H1 (cell line): ENCODE measurements at regions not wholly inside any gene's neighbourhood (a gene's known extent, or its start where the extent isn't known, plus 50 kb on each side); places are given as distances from the start of the nearest gene placed in this dataset.

ENCODE experiments used
- CTCF ChIA-PET: fragments of 300-600 bp; sonication (Branson Sonifier 250); formaldehyde crosslinking; loops from one replicate; lab custom pipeline; 2021; ENCODE audit not compliant: partially characterized antibody; lab: Charles Lee
- POLR2A ChIA-PET: fragments of 300-600 bp; sonication (Branson Sonifier 250); formaldehyde crosslinking; loops from one replicate; lab custom pipeline; 2021; ENCODE audit warnings: inconsistent platforms; ENCODE audit not compliant: partially characterized antibody; lab: Charles Lee
- DNase-seq, 2 experiments: peaks; one replicate each; pipeline versions ENCODE4 v3.0.0 to v3.0.0-alpha.2; 2010 to 2022; ENCODE audit warnings: low spot score in 2 of 2, low read depth in 1 of 2, mixed read lengths in 1 of 2
- FAIRE-seq: peaks from 2 replicates; lab custom pipeline; 2011; peaks lifted over from hg19 to GRCh38; lab: Jason Lieb, UNC
- H2AFZ ChIP-seq: 2 replicates; pipeline ENCODE4 v1.8.1; 2012; ENCODE audit warnings: low read length, inconsistent platforms
- H2AK5ac ChIP-seq: 2 replicates; pipeline ENCODE4 v1.6.1; 2013; ENCODE audit warnings: low read depth, low read length
- H2BK120ac ChIP-seq: replicated peaks from 2 replicates; pipeline ENCODE3; 2013; ENCODE audit warnings: low read depth, low read length, inconsistent platforms
- H2BK12ac ChIP-seq: 2 replicates; pipeline ENCODE4 v1.6.1; 2013; ENCODE audit warnings: low read depth, low read length
- H2BK15ac ChIP-seq: 2 replicates; pipeline ENCODE4 v1.6.1; 2013; ENCODE audit warnings: low read length
- H2BK20ac ChIP-seq: 2 replicates; pipeline ENCODE4 v1.6.1; 2013; ENCODE audit warnings: low read length
- H2BK5ac ChIP-seq: 2 replicates; pipeline ENCODE4 v1.6.1; 2013; ENCODE audit warnings: low read depth, low read length
- H3K14ac ChIP-seq: 2 replicates; pipeline ENCODE4 v1.6.1; 2013; ENCODE audit warnings: inconsistent platforms; ENCODE audit not compliant: insufficient read length
- H3K18ac ChIP-seq: 2 replicates; pipeline ENCODE4 v1.6.1; 2013; ENCODE audit warnings: low read length; ENCODE audit errors: extremely low read depth
- H3K23ac ChIP-seq: 2 replicates; pipeline ENCODE4 v1.6.1; 2013; ENCODE audit warnings: inconsistent platforms; ENCODE audit not compliant: insufficient read length
- H3K23me2 ChIP-seq: 2 replicates; pipeline ENCODE4 v1.6.1; 2013; ENCODE audit warnings: low read depth, low read length
- H3K27ac ChIP-seq: 2 replicates; pipeline ENCODE4 v1.6.1; 2011; ENCODE audit warnings: low read depth, low read length, inconsistent platforms
- H3K27me3 ChIP-seq, 4 experiments: replicated peaks in 1 of 4; 1 replicate in 1 of 4; 2 replicates in 3 of 4; pipeline versions ENCODE4 v1.6.1 to v1.8.1; 2011 to 2013; ENCODE audit warnings: low read length in 3 of 4, mild to moderate bottlenecking in 3 of 4, inconsistent platforms in 2 of 4, mixed read lengths in 2 of 4, moderate library complexity in 1 of 4; ENCODE audit not compliant: control insufficient read depth in 3 of 4, insufficient read depth in 3 of 4; ENCODE audit errors: extremely low read depth in 1 of 4
- H3K36me3 ChIP-seq, 4 experiments: 2 replicates each; pipeline versions ENCODE4 v1.6.1 to v1.8.1; 2011 to 2013; ENCODE audit warnings: mild to moderate bottlenecking in 4 of 4, low read length in 3 of 4, moderate library complexity in 2 of 4, control low read depth in 1 of 4, inconsistent platforms in 1 of 4; ENCODE audit not compliant: insufficient read depth in 4 of 4, control insufficient read depth in 2 of 4
- H3K4ac ChIP-seq: replicated peaks from 2 replicates; pipeline ENCODE3; 2013; ENCODE audit warnings: low read length, low read depth, mixed read lengths, inconsistent platforms; ENCODE audit not compliant: insufficient read length
- H3K4me1 ChIP-seq, 4 experiments: replicated peaks in 1 of 4; 1 replicate in 1 of 4; 2 replicates in 3 of 4; pipeline versions ENCODE4 v1.6.1 to v1.8.1; 2011 to 2013; ENCODE audit warnings: low read length in 3 of 4, inconsistent platforms in 2 of 4, mixed read lengths in 1 of 4; ENCODE audit not compliant: insufficient read depth in 4 of 4, control insufficient read depth in 3 of 4
- H3K4me2 ChIP-seq, 2 experiments: 2 replicates each; pipeline versions ENCODE4 v1.6.1 to v1.8.1; 2011 to 2013; ENCODE audit warnings: low read depth in 2 of 2, low read length in 2 of 2, control low read depth in 1 of 2, inconsistent platforms in 1 of 2, mild to moderate bottlenecking in 1 of 2; ENCODE audit not compliant: insufficient read depth in 1 of 2
- H3K4me3 ChIP-seq, 4 experiments: fragments of 200-600, 300-600 bp in 1 of 4; sonication (generic), shearing (Covaris generic), sonication (Bioruptor Twin) in 1 of 4; 2 replicates each; pipeline versions ENCODE4 v1.5.1 to v1.8.1; 2011 to 2016; ENCODE audit warnings: low read length in 4 of 4, low read depth in 3 of 4, control low read depth in 2 of 4, inconsistent platforms in 2 of 4, mild to moderate bottlenecking in 2 of 4, mixed read lengths in 1 of 4, moderate library complexity in 1 of 4; ENCODE audit not compliant: insufficient read depth in 2 of 4; ENCODE audit errors: extremely low read depth in 1 of 4
- H3K56ac ChIP-seq: replicated peaks from 2 replicates; pipeline ENCODE3; 2013; ENCODE audit warnings: low read depth, mild to moderate bottlenecking, mixed read lengths, low read length, inconsistent platforms; ENCODE audit not compliant: insufficient read length
- H3K79me1 ChIP-seq: 2 replicates; pipeline ENCODE4 v1.6.1; 2013; ENCODE audit warnings: low read depth, low read length, control low read depth
- H3K79me2 ChIP-seq, 2 experiments: 2 replicates each; pipeline versions ENCODE4 v1.6.1 to v1.8.1; 2012 to 2013; ENCODE audit warnings: low read length in 2 of 2, mild to moderate bottlenecking in 2 of 2, inconsistent platforms in 1 of 2; ENCODE audit not compliant: insufficient read depth in 2 of 2, control insufficient read depth in 1 of 2
- H3K9ac ChIP-seq, 4 experiments: replicated peaks in 1 of 4; 1 replicate in 1 of 4; 2 replicates in 3 of 4; pipeline versions ENCODE4 v1.6.1 to v1.8.1; 2011 to 2013; ENCODE audit warnings: low read depth in 3 of 4, low read length in 3 of 4, control low read depth in 2 of 4, mild to moderate bottlenecking in 2 of 4, moderate library complexity in 2 of 4, inconsistent platforms in 1 of 4; ENCODE audit errors: extremely low read depth in 1 of 4
- H3K9me3 ChIP-seq, 2 experiments: 2 replicates each; pipeline versions ENCODE4 v1.6.1 to v1.8.1; 2012 to 2013; ENCODE audit warnings: mild to moderate bottlenecking in 2 of 2, moderate library complexity in 2 of 2, control low read depth in 1 of 2, inconsistent platforms in 1 of 2, low read depth in 1 of 2, low read length in 1 of 2, mixed read lengths in 1 of 2; ENCODE audit not compliant: insufficient read depth in 2 of 2
- H4K20me1 ChIP-seq, 2 experiments: replicated peaks in 1 of 2; 2 replicates each; pipeline versions ENCODE3 to v1.8.1; 2011 to 2013; ENCODE audit warnings: inconsistent platforms in 2 of 2, low read length in 2 of 2, mild to moderate bottlenecking in 1 of 2; ENCODE audit not compliant: insufficient read depth in 2 of 2, control insufficient read depth in 1 of 2
- H4K5ac ChIP-seq: 2 replicates; pipeline ENCODE4 v1.6.1; 2013; ENCODE audit warnings: low read length, low read depth, mixed read lengths, inconsistent platforms; ENCODE audit not compliant: insufficient read length
- H4K8ac ChIP-seq: 2 replicates; pipeline ENCODE4 v1.8.0; 2013; ENCODE audit warnings: mild to moderate bottlenecking, moderate library complexity, low read length, inconsistent platforms; ENCODE audit not compliant: insufficient read depth; ENCODE audit errors: extremely low read depth
- H4K91ac ChIP-seq: replicated peaks from 2 replicates; pipeline ENCODE3; 2013; ENCODE audit warnings: low read length, mixed read lengths, inconsistent platforms; ENCODE audit not compliant: insufficient read length
- CBX8 ChIP-seq: fragments of 300-800, 300-1000 bp; sonication (generic); IDR thresholded peaks from 2 replicates; pipeline ENCODE4 v1.7.1; 2016; ENCODE audit warnings: low read depth, low read length, borderline replicate concordance
- HDAC6 ChIP-seq: IDR thresholded peaks from one replicate; pipeline ENCODE4 v1.7.1; 2012; ENCODE audit warnings: low read depth, mild to moderate bottlenecking, inconsistent platforms, low read length, moderate library complexity
- JUND ChIP-seq: IDR thresholded peaks from 2 replicates; pipeline ENCODE4 v1.6.1; 2011; ENCODE audit warnings: mild to moderate bottlenecking, improper control_type of control experiment, low read length
- NRF1 ChIP-seq: IDR thresholded peaks from 2 replicates; pipeline ENCODE4 v1.6.1; 2011; ENCODE audit warnings: mild to moderate bottlenecking, low read depth, low read length, improper control_type of control experiment
- POLR2AphosphoS5 ChIP-seq: IDR thresholded peaks from 2 replicates; pipeline ENCODE4 v1.6.1; 2011; ENCODE audit warnings: low read depth, low read length
- RAD21 ChIP-seq, 2 experiments: IDR thresholded peaks in 1 of 2; conservative IDR thresholded peaks in 1 of 2; 2 replicates each; pipeline ENCODE4 v1.6.1; 2011; ENCODE audit warnings: low read depth in 2 of 2, low read length in 2 of 2, improper control_type of control experiment in 1 of 2, inconsistent platforms in 1 of 2, mild to moderate bottlenecking in 1 of 2, moderate library complexity in 1 of 2
- SIN3A ChIP-seq, 2 experiments: IDR thresholded peaks in 1 of 2; conservative IDR thresholded peaks in 1 of 2; 2 replicates each; pipeline ENCODE4 v1.6.1; 2011 to 2012; ENCODE audit warnings: low read length in 2 of 2, improper control_type of control experiment in 1 of 2, low read depth in 1 of 2, mild to moderate bottlenecking in 1 of 2
- SP1 ChIP-seq: IDR thresholded peaks from 2 replicates; pipeline ENCODE4 v1.6.1; 2011; ENCODE audit warnings: low read depth, low read length
- YY1 ChIP-seq: IDR thresholded peaks from 2 replicates; pipeline ENCODE4 v1.6.1; 2011; ENCODE audit warnings: low read depth, mild to moderate bottlenecking, low read length

DNA sequence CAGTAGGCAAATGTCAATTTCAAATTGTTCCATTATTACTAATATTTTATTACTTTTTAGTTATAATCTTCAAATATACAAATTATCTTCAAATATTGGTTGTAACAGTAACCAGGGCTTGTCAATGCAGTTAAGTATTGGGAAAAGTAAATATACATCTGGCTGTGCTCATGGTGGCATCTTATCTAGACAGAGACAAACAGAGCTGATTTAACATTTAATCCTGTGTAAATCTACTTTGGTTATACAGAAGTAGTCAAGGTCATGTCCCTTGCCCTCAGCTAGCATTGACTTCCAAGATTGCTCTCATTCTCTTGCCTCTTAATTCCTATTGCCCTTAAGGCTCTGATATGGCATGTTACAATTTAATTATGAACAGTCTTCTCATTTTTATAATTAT is 98.4 kb upstream of the KLHL1 start:
- no peaks in the 10 kb centered on the region for H3K79me1 ChIP-seq
- H3K4me3 ChIP-seq: no peak overlapping the region
- FAIRE-seq (no peak), DNase-seq (no peak)
- H2AK5ac ChIP-seq: no peak overlapping the region
- H3K27ac ChIP-seq: no peak overlapping the region
- H2BK20ac ChIP-seq: no peak overlapping the region
- POLR2A ChIA-PET: no interaction called here
- no peak overlapping the region for H3K4me2 ChIP-seq
- H3K23me2 ChIP-seq: no peaks in the 10 kb centered on the region
- no peaks in the 10 kb centered on the region for H3K4me1 ChIP-seq
- no peak overlapping the region for H3K4ac ChIP-seq
- H2BK5ac ChIP-seq: no peak overlapping the region
- no peak overlapping the region for H2AFZ ChIP-seq
- no peaks in the 10 kb centered on the region for H3K27me3 ChIP-seq
- H4K91ac ChIP-seq: no peak overlapping the region
- H3K56ac ChIP-seq: no peak overlapping the region
- H3K79me2 ChIP-seq: no peaks in the 10 kb centered on the region
- H3K18ac ChIP-seq: no peak overlapping the region
- no peak overlapping the region for H3K9ac ChIP-seq
- H4K20me1 ChIP-seq: no peaks in the 10 kb centered on the region
- H2BK120ac ChIP-seq: no peak overlapping the region
- no peak overlapping the region for H4K5ac ChIP-seq
- H2BK12ac ChIP-seq: no peak overlapping the region
- no peaks in the 10 kb centered on the region for H3K36me3 ChIP-seq
- H3K9me3 ChIP-seq: peaks cover 8 to 19% of the 10 kb centered on the region in 2 experiments
- H3K14ac ChIP-seq: no peak overlapping the region
- CTCF ChIA-PET: no interaction called here
- no peak overlapping the region for H3K23ac ChIP-seq
- H2BK15ac ChIP-seq: no peak overlapping the region
- TF ChIP-seq YY1 (no peak), SIN3A (conservative IDR thresholded peaks at IDR 0.05 in 1 of 2, IDR thresholded peaks at IDR 0.05 in 1 of 2; ENCODE audit: low read depth in 1 of 2, low read length in 2 of 2) (no peak), POLR2AphosphoS5 (no peak), JUND (no peak), HDAC6 (no peak), SP1 (no peak), CBX8 (no peak), NRF1 (no peak), RAD21 (IDR thresholded peaks at IDR 0.05 in 1 of 2, conservative IDR thresholded peaks at IDR 0.05 in 1 of 2; ENCODE audit: low read depth in 2 of 2, low read length in 2 of 2) (no peak)
- no peak overlapping the region for H4K8ac ChIP-seq
